ENCODE measurements at regions not wholly inside any gene's neighbourhood (a gene's known extent, or its start where the extent isn't known, plus 50 kb on each side); places are given as distances from the start of the nearest gene placed in this dataset.
A peak's percentile ranks its signal among the peaks of the same experiment; 100 is the strongest.

DNA sequence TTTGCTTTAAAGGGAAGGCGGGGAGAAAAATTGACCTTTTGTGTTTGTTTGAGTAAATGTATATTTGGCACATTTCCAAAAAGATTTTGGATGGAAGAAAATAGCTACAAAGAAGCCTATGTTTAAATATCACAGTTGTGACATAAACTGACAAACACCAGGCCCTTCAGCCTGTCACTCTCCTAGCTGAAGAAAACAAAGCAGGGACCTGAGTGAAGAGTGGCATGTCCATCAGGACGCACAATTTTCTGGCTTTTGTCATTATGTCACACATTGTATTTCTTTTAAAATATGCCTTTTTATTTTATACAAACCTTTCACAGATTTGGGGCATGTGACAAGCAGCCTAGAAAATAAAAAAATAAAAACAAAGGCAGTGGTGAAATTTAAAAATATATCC lies 241.2 kb downstream of the OGFRL1 start:
- no peak overlapping the region for H3K4me3 ChIP-seq (replicated peaks in 1 of 2; ENCODE audit: low read depth in 2 of 2, low read length in 2 of 2)
- no peak for DNase-seq (ENCODE audit: low read depth in 2 of 2)
- TF ChIP-seq, protein P1, sequence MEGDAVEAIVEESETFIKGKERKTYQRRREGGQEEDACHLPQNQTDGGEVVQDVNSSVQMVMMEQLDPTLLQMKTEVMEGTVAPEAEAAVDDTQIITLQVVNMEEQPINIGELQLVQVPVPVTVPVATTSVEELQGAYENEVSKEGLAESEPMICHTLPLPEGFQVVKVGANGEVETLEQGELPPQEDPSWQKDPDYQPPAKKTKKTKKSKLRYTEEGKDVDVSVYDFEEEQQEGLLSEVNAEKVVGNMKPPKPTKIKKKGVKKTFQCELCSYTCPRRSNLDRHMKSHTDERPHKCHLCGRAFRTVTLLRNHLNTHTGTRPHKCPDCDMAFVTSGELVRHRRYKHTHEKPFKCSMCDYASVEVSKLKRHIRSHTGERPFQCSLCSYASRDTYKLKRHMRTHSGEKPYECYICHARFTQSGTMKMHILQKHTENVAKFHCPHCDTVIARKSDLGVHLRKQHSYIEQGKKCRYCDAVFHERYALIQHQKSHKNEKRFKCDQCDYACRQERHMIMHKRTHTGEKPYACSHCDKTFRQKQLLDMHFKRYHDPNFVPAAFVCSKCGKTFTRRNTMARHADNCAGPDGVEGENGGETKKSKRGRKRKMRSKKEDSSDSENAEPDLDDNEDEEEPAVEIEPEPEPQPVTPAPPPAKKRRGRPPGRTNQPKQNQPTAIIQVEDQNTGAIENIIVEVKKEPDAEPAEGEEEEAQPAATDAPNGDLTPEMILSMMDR (IDR thresholded peaks at IDR 0.05; ENCODE audit: low read depth, low read length): no peak

GRCh38 chr6:71531006-71531405 lies 242.4 kb downstream of the OGFRL1 start:
- no peak overlapping the region for H3K4me3 ChIP-seq (replicated peaks in 1 of 2; ENCODE audit: low read depth in 2 of 2, low read length in 2 of 2)
- TF ChIP-seq, protein P1 (IDR thresholded peaks at IDR 0.05; ENCODE audit: low read depth, low read length): no peak
- no peak for DNase-seq (ENCODE audit: low read depth in 2 of 2)

DNA sequence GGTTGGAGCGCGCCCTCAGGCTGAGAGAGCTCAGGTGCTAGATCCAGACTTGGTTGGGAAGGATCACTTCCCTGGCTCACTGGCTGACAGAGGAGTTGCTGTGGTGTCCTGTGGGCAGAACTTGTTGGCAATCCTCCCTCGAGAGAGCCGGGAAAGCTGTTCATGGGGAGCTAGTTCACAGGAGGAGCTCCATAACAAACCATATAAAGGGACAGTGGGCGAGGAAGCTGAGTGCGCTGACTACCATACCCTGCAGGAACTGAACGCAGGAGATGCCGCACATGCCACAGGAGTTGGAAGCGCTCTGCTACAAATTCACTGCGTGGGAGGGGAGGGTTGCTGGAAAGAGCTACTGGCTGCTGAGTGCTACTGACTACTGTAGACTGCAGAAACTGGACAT lies 243.2 kb downstream of the OGFRL1 start:
- TF ChIP-seq, protein P1 (IDR thresholded peaks at IDR 0.05; ENCODE audit: low read depth, low read length): no peak
- H3K4me3 ChIP-seq (replicated peaks in 1 of 2; ENCODE audit: low read depth in 2 of 2, low read length in 2 of 2): no peak overlapping the region
- DNase-seq (ENCODE audit: low read depth in 2 of 2): no peak

DNA sequence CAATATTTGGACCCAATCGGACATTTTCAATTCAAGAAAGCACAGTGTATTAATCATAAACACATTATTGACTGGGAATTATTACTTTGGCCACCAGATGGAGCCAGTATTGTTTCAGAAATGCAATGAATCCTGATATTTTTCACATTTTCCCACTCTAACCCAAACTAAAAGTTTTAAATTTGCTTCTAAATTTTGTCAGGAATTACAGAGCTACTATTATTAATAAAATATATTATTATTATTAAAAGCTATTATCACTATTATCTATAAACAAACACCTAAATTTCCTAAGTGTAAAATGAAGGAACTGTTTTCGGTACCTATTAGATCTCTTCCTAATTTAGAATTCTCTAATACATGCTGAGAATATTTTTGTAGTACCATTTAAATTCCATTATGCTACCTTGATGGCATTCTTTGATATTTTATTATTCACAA lies 245.3 kb downstream of the OGFRL1 start:
- DNase-seq (ENCODE audit: low read depth in 2 of 2): peak; percentile 47 to 70
- H3K4me3 ChIP-seq (replicated peaks in 1 of 2; ENCODE audit: low read depth in 2 of 2, low read length in 2 of 2): no peak overlapping the region
- TF ChIP-seq, protein P1 (IDR thresholded peaks at IDR 0.05; ENCODE audit: low read depth, low read length): peak; percentile 53

- TF ChIP-seq, protein P1 (IDR thresholded peaks at IDR 0.05; ENCODE audit: low read depth, low read length): no peak
- DNase-seq (ENCODE audit: low read depth in 2 of 2): no peak
- no peak overlapping the region for H3K4me3 ChIP-seq (replicated peaks in 1 of 2; ENCODE audit: low read depth in 2 of 2, low read length in 2 of 2)
These were observed 246.3 kb downstream of the OGFRL1 start for GRCh38 chr6:71534921-71535320.

GRCh38 chr6:71537717-71538116 lies 249.1 kb downstream of the OGFRL1 start:
- DNase-seq (ENCODE audit: low read depth in 2 of 2): peak; percentile 28 to 66
- TF ChIP-seq, protein P1 (IDR thresholded peaks at IDR 0.05; ENCODE audit: low read depth, low read length): no peak
- no peak overlapping the region for H3K4me3 ChIP-seq (replicated peaks in 1 of 2; ENCODE audit: low read depth in 2 of 2, low read length in 2 of 2)

GRCh38 chr6:71544028-71544427 lies 255.4 kb downstream of the OGFRL1 start:
- no peak overlapping the region for H3K4me3 ChIP-seq (replicated peaks in 1 of 2; ENCODE audit: low read depth in 2 of 2, low read length in 2 of 2)
- TF ChIP-seq, protein P1 (IDR thresholded peaks at IDR 0.05; ENCODE audit: low read depth, low read length): no peak
- DNase-seq (ENCODE audit: low read depth in 2 of 2): peak; percentile 54 to 85
